Frontal cortex (tissue), 3 donors: ENCODE measurements at regions not wholly inside any gene's neighbourhood (a gene's known extent, or its start where the extent isn't known, plus 50 kb on each side); places are given as distances from the start of the nearest gene placed in this dataset.
A peak's percentile ranks its signal among the peaks of the same experiment; 100 is the strongest.
"Not testable (repeated sequence)": the region's sequence is repeated elsewhere in the genome, so short reads cannot be mapped to it uniquely, and the experiment has no call there.

ENCODE experiments used
- DNase-seq, 2 donors: peaks; one replicate each; pipeline ENCODE4 v3.0.0; 2012; ENCODE audit warnings: low spot score in 2 of 2
- FAIRE-seq: peaks from 2 replicates; lab custom pipeline; 2012; peaks lifted over from hg19 to GRCh38; lab: Jason Lieb, UNC
- donor health status: control.
- donor health status: control.
- donor health status: control.

- FAIRE-seq: no peak
- DNase-seq: no peak
These were observed 621.2 kb upstream of the SLC35B3 start for GRCh38 chr6:9056556-9056955.

GRCh38 chr6:9044426-9044825, 609.1 kb upstream of the SLC35B3 start:
- DNase-seq (no peak), FAIRE-seq (no peak)

GRCh38 chr6:9040718-9041117, 605.4 kb upstream of the SLC35B3 start:
- DNase-seq: no peak
- FAIRE-seq: no peak

GRCh38 chr6:9039258-9039657, 603.9 kb upstream of the SLC35B3 start:
- FAIRE-seq (no peak), DNase-seq (no peak)

- DNase-seq: no peak
- FAIRE-seq: no peak
These were observed 592.7 kb upstream of the SLC35B3 start for GRCh38 chr6:9028086-9028485.

- no peak for DNase-seq
- FAIRE-seq: no peak
These were observed 590.5 kb upstream of the SLC35B3 start for GRCh38 chr6:9025796-9026394.

- DNase-seq (no peak), FAIRE-seq (no peak)
These were observed 589.9 kb upstream of the SLC35B3 start for GRCh38 chr6:9025228-9025627.

GRCh38 chr6:9024246-9024645, 588.9 kb upstream of the SLC35B3 start:
- not testable (repeated sequence) for FAIRE-seq

GRCh38 chr6:9020001-9020400, 584.7 kb upstream of the SLC35B3 start:
- no peak for DNase-seq
- FAIRE-seq: no peak

More at GRCh38 chr6:9024246-9024645, 588.9 kb upstream of the SLC35B3 start:
- not testable (repeated sequence) for DNase-seq

- DNase-seq (no peak), FAIRE-seq (no peak)
These were observed 574.6 kb upstream of the SLC35B3 start for GRCh38 chr6:9009931-9010330.

- no peak for FAIRE-seq
- no peak for DNase-seq
These were observed 571.7 kb upstream of the SLC35B3 start for GRCh38 chr6:9007027-9007426.

GRCh38 chr6:9002833-9003232, 567.5 kb upstream of the SLC35B3 start:
- DNase-seq: no peak
- FAIRE-seq: no peak

GRCh38 chr6:8995156-8995555, 559.8 kb upstream of the SLC35B3 start:
- DNase-seq (no peak), FAIRE-seq (no peak)

- no peak for FAIRE-seq
- DNase-seq: no peak
These were observed 557.8 kb upstream of the SLC35B3 start for GRCh38 chr6:8993111-8993510.

- DNase-seq (no peak), FAIRE-seq (no peak)
These were observed 556.5 kb upstream of the SLC35B3 start for GRCh38 chr6:8991844-8992243.

GRCh38 chr6:8990075-8990474, 554.7 kb upstream of the SLC35B3 start:
- DNase-seq (no peak), FAIRE-seq (no peak)

GRCh38 chr6:8983202-8983688, 547.9 kb upstream of the SLC35B3 start:
- DNase-seq (peak in 1 of 2 donors; percentile 18), FAIRE-seq (peak; percentile 40)

- FAIRE-seq: no peak
These were observed 547.3 kb upstream of the SLC35B3 start for GRCh38 chr6:8982668-8983067.

GRCh38 chr6:8973395-8973794, 538.0 kb upstream of the SLC35B3 start:
- FAIRE-seq (no peak), DNase-seq (no peak)

More at GRCh38 chr6:8982668-8983067, 547.3 kb upstream of the SLC35B3 start:
- no peak for DNase-seq

GRCh38 chr6:8969747-8970146, 534.4 kb upstream of the SLC35B3 start:
- no peak for FAIRE-seq
- no peak for DNase-seq

GRCh38 chr6:8958894-8959511, 523.7 kb upstream of the SLC35B3 start:
- FAIRE-seq (no peak), DNase-seq (no peak)

GRCh38 chr6:8953310-8953709, 518.0 kb upstream of the SLC35B3 start:
- FAIRE-seq (no peak), DNase-seq (no peak)
